ENCODE measurements at regions not wholly inside any gene's neighbourhood (a gene's known extent, or its start where the extent isn't known, plus 50 kb on each side); places are given as distances from the start of the nearest gene placed in this dataset.
"Not testable (repeated sequence)": the region's sequence is repeated elsewhere in the genome, so short reads cannot be mapped to it uniquely, and the experiment has no call there.

- no peak for DNase-seq
Measured at GRCh38 chr10:76651154-76651553, 986.5 kb downstream of the KCNMA1 start.

- DNase-seq: no peak
Measured at GRCh38 chr10:76649723-76650127, 987.9 kb downstream of the KCNMA1 start.

- no peak for DNase-seq
Measured at GRCh38 chr10:76649254-76649653, 988.4 kb downstream of the KCNMA1 start.

GRCh38 chr10:76647301-76647700, 990.3 kb downstream of the KCNMA1 start:
- DNase-seq: no peak

- no peak for DNase-seq
Measured at GRCh38 chr10:76645341-76645740, 992.3 kb downstream of the KCNMA1 start.

- no peak for DNase-seq
Measured at GRCh38 chr10:76644476-76644875, 993.1 kb downstream of the KCNMA1 start.

- DNase-seq: no peak
Measured at GRCh38 chr10:76643511-76643911, 994.1 kb downstream of the KCNMA1 start.

- no peak for DNase-seq
Measured at GRCh38 chr10:76642358-76642757, 995.2 kb downstream of the KCNMA1 start.

GRCh38 chr10:76641215-76641614, 996.4 kb downstream of the KCNMA1 start:
- no peak for DNase-seq

GRCh38 chr10:76640806-76641205, 996.8 kb downstream of the KCNMA1 start:
- DNase-seq: no peak

- no peak for DNase-seq
Measured at GRCh38 chr10:76632767-76633051, 1004.9 kb downstream of the KCNMA1 start.

- no peak for DNase-seq
Measured at GRCh38 chr10:76631884-76632766, 1005.5 kb downstream of the KCNMA1 start.

GRCh38 chr10:76631036-76631670, 1006.5 kb downstream of the KCNMA1 start:
- no peak for DNase-seq

- DNase-seq: no peak
Measured at GRCh38 chr10:76628801-76629200, 1008.8 kb downstream of the KCNMA1 start.

- no peak for DNase-seq
Measured at GRCh38 chr10:76626386-76626785, 1011.2 kb downstream of the KCNMA1 start.

- no peak for DNase-seq
Measured at GRCh38 chr10:76624470-76624869, 1013.1 kb downstream of the KCNMA1 start.

GRCh38 chr10:76621886-76622620, 1015.6 kb downstream of the KCNMA1 start:
- no peak for DNase-seq

GRCh38 chr10:76618641-76619040, 1019.0 kb downstream of the KCNMA1 start:
- no peak for DNase-seq

GRCh38 chr10:76618171-76618570, 1019.4 kb downstream of the KCNMA1 start:
- no peak for DNase-seq

GRCh38 chr10:76616666-76617065, 1020.9 kb downstream of the KCNMA1 start:
- not testable (repeated sequence) for DNase-seq

GRCh38 chr10:76615049-76615448, 1022.6 kb downstream of the KCNMA1 start:
- no peak for DNase-seq
